OCI-LY1 (cell line): ENCODE measurements at regions not wholly inside any gene's neighbourhood (a gene's known extent, or its start where the extent isn't known, plus 50 kb on each side); places are given as distances from the start of the nearest gene placed in this dataset.

Experiments
- CTCF ChIP-seq: fragments of 200-600 bp; sonication (generic), shearing (Covaris generic); IDR thresholded peaks from 2 replicates; pipeline ENCODE4 v1.5.1; 2017; ENCODE audit warnings: mild to moderate bottlenecking, antibody characterized with exemption, low read length, moderate library complexity, mixed read lengths
- EZH2 ChIP-seq: fragments of 200-600 bp; sonication (generic), shearing (Covaris generic); IDR thresholded peaks from 2 replicates; pipeline ENCODE4 v1.8.0; 2017; ENCODE audit warnings: borderline replicate concordance, mixed run types, mild to moderate bottlenecking, antibody characterized with exemption, low read length, moderate library complexity, mixed read lengths

- no peak for TF ChIP-seq CTCF
- TF ChIP-seq EZH2, result no peak
These were observed 207.6 kb downstream of the DAD1 start for GRCh38 chr14:22381408-22381760.
